ENCODE measurements at regions not wholly inside any gene's neighbourhood (a gene's known extent, or its start where the extent isn't known, plus 50 kb on each side); places are given as distances from the start of the nearest gene placed in this dataset.

- TF ChIP-seq CTCF (IDR thresholded peaks at IDR 0.05): no peak
- TF ChIP-seq POLR2A (IDR thresholded peaks at IDR 0.05): no peak
These were observed 148.0 kb upstream of the ADRA1B start for GRCh38 chr5:159768243-159768642.
